IMR-90 (cell line): ENCODE measurements at regions not wholly inside any gene's neighbourhood (a gene's known extent, or its start where the extent isn't known, plus 50 kb on each side); places are given as distances from the start of the nearest gene placed in this dataset.

Experiments used
- ATAC-seq: fragments of 200-7000 bp; cut with Tn5 transposase; 2 replicates; pipeline ENCODE4 v1.9.1; 2020; ENCODE audit warnings: low read depth, mild to moderate bottlenecking, moderate library complexity
- BruUV-seq: library from RNA; stranded (reverse); fragments of 400-500 nt; replicated peaks from 2 replicates; lab custom pipeline; 2021; lab: Mats Ljungman, UMichigan
- CTCF ChIA-PET: fragments of 300-600 bp; formaldehyde crosslinking; extraction: SDS; loops from one replicate; lab custom pipeline; 2021; ENCODE audit warnings: antibody characterized with exemption; lab: Yijun Ruan, JAX
- POLR2A ChIA-PET: fragments of 300-600 bp; sonication (Branson Sonifier 250); formaldehyde crosslinking; loops from one replicate; lab custom pipeline; 2022; ENCODE audit warnings: antibody characterized with exemption; ENCODE audit not compliant: unreplicated experiment; lab: Charles Lee
- DNase-seq: peaks from one replicate; pipeline ENCODE4 v3.0.0; 2013
- H2AFZ ChIP-seq: replicated peaks from 2 replicates; pipeline ENCODE3; 2013; ENCODE audit warnings: low read length, mild to moderate bottlenecking; ENCODE audit not compliant: poor library complexity
- H2AK5ac ChIP-seq: 2 replicates; pipeline ENCODE4 v1.6.1; 2013; ENCODE audit warnings: low read depth, low read length, inconsistent platforms
- H2AK9ac ChIP-seq: replicated peaks from 2 replicates; pipeline ENCODE3; 2013; ENCODE audit warnings: mild to moderate bottlenecking, low read depth, low read length, moderate library complexity; ENCODE audit not compliant: poor library complexity
- H2BK120ac ChIP-seq: 2 replicates; pipeline ENCODE4 v1.6.1; 2013; ENCODE audit warnings: low read depth, low read length, inconsistent platforms
- H2BK15ac ChIP-seq: 3 replicates; pipeline ENCODE4 v1.6.1; 2013; ENCODE audit warnings: low read depth, low read length, inconsistent platforms
- H2BK20ac ChIP-seq: 2 replicates; pipeline ENCODE4 v1.6.1; 2013; ENCODE audit warnings: low read depth, mild to moderate bottlenecking, inconsistent platforms, low read length, moderate library complexity
- H2BK5ac ChIP-seq: 2 replicates; pipeline ENCODE4 v1.6.1; 2013; ENCODE audit warnings: mild to moderate bottlenecking, low read depth, low read length, inconsistent platforms; ENCODE audit not compliant: poor library complexity, severe bottlenecking
- H3K14ac ChIP-seq: replicated peaks from 2 replicates; pipeline ENCODE4 v1.6.1; 2013; ENCODE audit warnings: low read depth, low read length, inconsistent platforms
- H3K18ac ChIP-seq: 2 replicates; pipeline ENCODE4 v1.6.1; 2013; ENCODE audit warnings: low read depth, low read length, control low read depth
- H3K23ac ChIP-seq: 2 replicates; pipeline ENCODE4 v1.6.1; 2013; ENCODE audit warnings: low read depth, low read length, inconsistent platforms
- H3K27ac ChIP-seq: 2 replicates; pipeline ENCODE4 v1.5.1; 2013; ENCODE audit warnings: mild to moderate bottlenecking, control low read depth, low read length; ENCODE audit not compliant: insufficient read depth
- H3K27me3 ChIP-seq: 2 replicates; pipeline ENCODE4 v1.6.1; 2013; ENCODE audit warnings: low read length; ENCODE audit not compliant: control insufficient read depth, insufficient read depth
- H3K36me3 ChIP-seq: 2 replicates; pipeline ENCODE4 v1.6.1; 2013; ENCODE audit warnings: low read length, mixed read lengths; ENCODE audit not compliant: control insufficient read depth, insufficient read depth
- H3K4ac ChIP-seq: 2 replicates; pipeline ENCODE4 v1.6.1; 2013; ENCODE audit warnings: low read depth, low read length, inconsistent platforms
- H3K4me1 ChIP-seq: 2 replicates; pipeline ENCODE4 v1.6.1; 2013; ENCODE audit warnings: low read length, mixed read lengths; ENCODE audit not compliant: control insufficient read depth, insufficient read depth
- H3K4me2 ChIP-seq: 2 replicates; pipeline ENCODE4 v1.6.1; 2013; ENCODE audit warnings: low read depth, mild to moderate bottlenecking, control low read depth, low read length, moderate library complexity
- H3K4me3 ChIP-seq: 2 replicates; pipeline ENCODE4 v1.5.1; 2013; ENCODE audit warnings: low read depth, mild to moderate bottlenecking, control low read depth, low read length, moderate library complexity; ENCODE audit not compliant: insufficient read depth
- H3K56ac ChIP-seq: 2 replicates; pipeline ENCODE4 v1.6.1; 2013; ENCODE audit warnings: low read length, inconsistent platforms; ENCODE audit not compliant: insufficient read depth; ENCODE audit errors: extremely low read depth
- H3K79me1 ChIP-seq, 2 experiments: 2 replicates each; pipeline ENCODE4 v1.6.1; 2013; ENCODE audit warnings: low read length in 2 of 2, inconsistent platforms in 1 of 2, low read depth in 1 of 2
- H3K9ac ChIP-seq: 2 replicates; pipeline ENCODE4 v1.6.1; 2013; ENCODE audit warnings: low read depth, low read length, control low read depth
- H3K9me1 ChIP-seq: 2 replicates; pipeline ENCODE4 v1.6.1; 2013; ENCODE audit warnings: low read length, inconsistent platforms; ENCODE audit not compliant: insufficient read depth
- H3K9me3 ChIP-seq: 2 replicates; pipeline ENCODE4 v1.6.1; 2013; ENCODE audit warnings: low read length; ENCODE audit not compliant: control insufficient read depth, insufficient read depth
- H4K20me1 ChIP-seq: 2 replicates; pipeline ENCODE4 v1.6.1; 2013; ENCODE audit warnings: low read length, inconsistent platforms; ENCODE audit not compliant: insufficient read depth
- H4K5ac ChIP-seq: 2 replicates; pipeline ENCODE4 v1.6.1; 2013; ENCODE audit warnings: mild to moderate bottlenecking, low read depth, low read length, control low read depth
- H4K8ac ChIP-seq, 2 experiments: 2 replicates each; pipeline ENCODE4 v1.6.1; 2013; ENCODE audit warnings: low read depth in 2 of 2, low read length in 2 of 2, control low read depth in 1 of 2, inconsistent platforms in 1 of 2
- H4K91ac ChIP-seq: 2 replicates; pipeline ENCODE4 v1.6.1; 2013; ENCODE audit warnings: low read depth, low read length, inconsistent platforms; ENCODE audit not compliant: insufficient read depth
- BHLHE40 ChIP-seq: fragments of 150-350 bp; IDR thresholded peaks from 2 replicates; pipeline ENCODE4 v1.6.1; 2016; ENCODE audit warnings: mild to moderate bottlenecking, low read depth, low read length
- CHD1 ChIP-seq: IDR thresholded peaks from 2 replicates; pipeline ENCODE4 v1.6.1; 2012; ENCODE audit warnings: low read depth, low read length, improper control_type of control experiment
- FOS ChIP-seq: fragments of 150-350 bp; IDR thresholded peaks from 2 replicates; pipeline ENCODE4 v1.6.1; 2016; ENCODE audit warnings: low read depth, low read length
- MAZ ChIP-seq: IDR thresholded peaks from 2 replicates; pipeline ENCODE4 v1.6.1; 2012; ENCODE audit warnings: low read depth, mild to moderate bottlenecking, low read length, improper control_type of control experiment, moderate library complexity, borderline replicate concordance
- MXI1 ChIP-seq: IDR thresholded peaks from 2 replicates; pipeline ENCODE4 v1.6.1; 2012; ENCODE audit warnings: low read depth, mild to moderate bottlenecking, low read length, moderate library complexity, borderline replicate concordance
- NFE2L2 ChIP-seq: fragments of 150-350 bp; IDR thresholded peaks from 2 replicates; pipeline ENCODE4 v1.6.1; 2016; ENCODE audit warnings: low read depth, mild to moderate bottlenecking, low read length
- POLR2A ChIP-seq: IDR thresholded peaks from 2 replicates; pipeline ENCODE4 v1.6.1; 2012; ENCODE audit warnings: mild to moderate bottlenecking, low read depth, low read length
- RAD21 ChIP-seq: IDR thresholded peaks from 2 replicates; pipeline ENCODE4 v1.6.1; 2012; ENCODE audit warnings: low read length, improper control_type of control experiment
- RFX5 ChIP-seq: IDR thresholded peaks from 2 replicates; pipeline ENCODE4 v1.8.0; 2012; ENCODE audit warnings: low read depth, mild to moderate bottlenecking, low read length, moderate library complexity
- SMC3 ChIP-seq: fragments of 150-350 bp; IDR thresholded peaks from 2 replicates; pipeline ENCODE4 v1.6.1; 2016; ENCODE audit warnings: low read depth, mild to moderate bottlenecking, antibody characterized with exemption, low read length, moderate library complexity
- WGBS, 2 experiments: methylation state at CpG; one replicate each; pipeline versions ENCODE4 v1.1.5 to v1.1.7; 2013; ENCODE audit warnings: missing lambda C conversion rate in 2 of 2; ENCODE audit not compliant: insufficient read length in 1 of 2; ENCODE audit errors: extremely low coverage in 2 of 2; 5-methylcytosine and 5-hydroxymethylcytosine counted together
- dilution Hi-C: fragments of 300-500 bp; cut with HindIII; formaldehyde crosslinking; loops from one replicate; pipeline ENCODE4 v1.14.3; 2018; ENCODE audit warnings: low sequenced_read_pairs; ENCODE audit not compliant: unreplicated experiment
- in situ Hi-C: fragments of 300-500 bp; cut with MboI; formaldehyde crosslinking; loops from 3 replicates; pipeline ENCODE4 v1.14.3; 2019; ENCODE audit warnings: low sequenced_read_pairs, inconsistent platforms, mixed read lengths
- intact Hi-C: fragments of 100-400 bp; cut with micrococcal nuclease; formaldehyde crosslinking; loops from 2 replicates; pipeline ENCODE4 v1.10.0; 2022
- TF ChIP-seq, protein P1 (sequence below): conservative IDR thresholded peaks from 2 replicates; pipeline ENCODE4 v1.5.1; 2012; ENCODE audit warnings: mild to moderate bottlenecking, low read depth, low read length, improper control_type of control experiment

DNA sequence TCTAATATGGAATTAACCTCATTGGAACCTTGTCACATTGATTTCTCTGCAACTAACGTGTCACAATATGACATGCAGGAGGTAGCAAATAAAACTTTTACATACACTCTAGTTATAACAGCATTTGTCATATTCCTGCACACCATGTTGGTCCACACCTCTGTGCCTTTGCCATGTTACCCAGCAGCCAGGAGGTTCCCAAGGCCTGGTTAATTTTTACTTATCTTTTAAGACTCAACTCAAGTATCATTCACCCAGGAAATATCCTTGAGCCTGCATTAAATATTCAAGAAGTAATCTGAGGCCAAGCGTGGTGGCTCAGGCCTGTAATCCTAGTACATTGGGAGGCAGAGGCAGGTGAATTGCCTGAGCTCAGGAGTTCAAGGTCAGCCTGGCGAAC, 447.2 kb upstream of the NR5A2 start:
- H3K4me3 ChIP-seq = no peak overlapping the region
- no peak overlapping the region for H4K8ac ChIP-seq
- H2BK15ac ChIP-seq = no peak overlapping the region
- in situ Hi-C loops (no loop called here), intact Hi-C loops (no loop called here), dilution Hi-C loops (no loop called here)
- no peak overlapping the region for H3K27ac ChIP-seq
- no peak overlapping the region for H2AK9ac ChIP-seq
- H3K18ac ChIP-seq = no peak overlapping the region
- H2AFZ ChIP-seq = no peak overlapping the region
- DNase-seq (no peak), ATAC-seq (no peak)
- no peak overlapping the region for H2BK20ac ChIP-seq
- H3K56ac ChIP-seq = no peak overlapping the region
- no peaks in the 10 kb centered on the region for H3K9me1 ChIP-seq
- TF ChIP-seq MXI1 (no peak), RAD21 (no peak), FOS (no peak), CHD1 (no peak), SMC3 (no peak), POLR2A (no peak), RFX5 (no peak), MAZ (no peak), BHLHE40 (no peak), NFE2L2 (no peak)
- TF ChIP-seq, protein P1, sequence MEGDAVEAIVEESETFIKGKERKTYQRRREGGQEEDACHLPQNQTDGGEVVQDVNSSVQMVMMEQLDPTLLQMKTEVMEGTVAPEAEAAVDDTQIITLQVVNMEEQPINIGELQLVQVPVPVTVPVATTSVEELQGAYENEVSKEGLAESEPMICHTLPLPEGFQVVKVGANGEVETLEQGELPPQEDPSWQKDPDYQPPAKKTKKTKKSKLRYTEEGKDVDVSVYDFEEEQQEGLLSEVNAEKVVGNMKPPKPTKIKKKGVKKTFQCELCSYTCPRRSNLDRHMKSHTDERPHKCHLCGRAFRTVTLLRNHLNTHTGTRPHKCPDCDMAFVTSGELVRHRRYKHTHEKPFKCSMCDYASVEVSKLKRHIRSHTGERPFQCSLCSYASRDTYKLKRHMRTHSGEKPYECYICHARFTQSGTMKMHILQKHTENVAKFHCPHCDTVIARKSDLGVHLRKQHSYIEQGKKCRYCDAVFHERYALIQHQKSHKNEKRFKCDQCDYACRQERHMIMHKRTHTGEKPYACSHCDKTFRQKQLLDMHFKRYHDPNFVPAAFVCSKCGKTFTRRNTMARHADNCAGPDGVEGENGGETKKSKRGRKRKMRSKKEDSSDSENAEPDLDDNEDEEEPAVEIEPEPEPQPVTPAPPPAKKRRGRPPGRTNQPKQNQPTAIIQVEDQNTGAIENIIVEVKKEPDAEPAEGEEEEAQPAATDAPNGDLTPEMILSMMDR = no peak
- no peak overlapping the region for H4K5ac ChIP-seq
- H2BK120ac ChIP-seq = no peak overlapping the region
- no peaks in the 10 kb centered on the region for H3K9me3 ChIP-seq
- H4K20me1 ChIP-seq = no peaks in the 10 kb centered on the region
- no peak overlapping the region for H2AK5ac ChIP-seq
- H3K79me1 ChIP-seq = no peaks in the 10 kb centered on the region
- no peaks in the 10 kb centered on the region for H3K36me3 ChIP-seq
- H3K9ac ChIP-seq = no peak overlapping the region
- no peak overlapping the region for H3K4ac ChIP-seq
- WGBS, 2 experiments = no CpG with 5 or more reads among the region's 3 CpGs
- H3K4me1 ChIP-seq = no peaks in the 10 kb centered on the region
- BruUV-seq = no TSS peak
- H2BK5ac ChIP-seq = no peak overlapping the region
- no peak overlapping the region for H3K14ac ChIP-seq
- no peak overlapping the region for H4K91ac ChIP-seq
- peaks cover 5% of the 10 kb centered on the region; the same call in 1 of the 2 replicates for H3K27me3 ChIP-seq
- no peak overlapping the region for H3K4me2 ChIP-seq
- ChIA-PET POLR2A (no interaction called here), CTCF (no interaction called here)
- no peak overlapping the region for H3K23ac ChIP-seq
